Suppressor macrophage treated with lipopolysaccharide for 1 hour (primary cell): ENCODE measurements at regions not wholly inside any gene's neighbourhood (a gene's known extent, or its start where the extent isn't known, plus 50 kb on each side); places are given as distances from the start of the nearest gene placed in this dataset.

Source experiments
- DNase-seq, 3 donors: peaks; one replicate each; pipeline ENCODE4 v3.0.0-alpha.2; 2020 to 2022

- no peak for DNase-seq
Observed at GRCh38 chr6:44500074-44500473, 112.6 kb downstream of the CDC5L start.

GRCh38 chr6:44503471-44503870, 116.0 kb downstream of the CDC5L start:
- no peak for DNase-seq

GRCh38 chr6:44504301-44504791, 116.8 kb downstream of the CDC5L start:
- no peak for DNase-seq

- DNase-seq: no peak
Observed at GRCh38 chr6:44505751-44506150, 118.2 kb downstream of the CDC5L start.

- no peak for DNase-seq
Observed at GRCh38 chr6:44507014-44507413, 119.5 kb downstream of the CDC5L start.

GRCh38 chr6:44508646-44509045, 121.1 kb downstream of the CDC5L start:
- no peak for DNase-seq

GRCh38 chr6:44511126-44511525, 123.6 kb downstream of the CDC5L start:
- no peak for DNase-seq

GRCh38 chr6:44512868-44513741, 125.6 kb downstream of the CDC5L start:
- DNase-seq: peak; percentile 20 to 42 (median 42)

GRCh38 chr6:44514085-44514484, 126.6 kb downstream of the CDC5L start:
- DNase-seq: no peak

GRCh38 chr6:44514576-44515193, 127.2 kb downstream of the CDC5L start:
- DNase-seq: no peak

- peak; percentile 33 to 56 (median 36) for DNase-seq
Observed at GRCh38 chr6:44522871-44523270, 135.4 kb downstream of the CDC5L start.

GRCh38 chr6:44524476-44525227, 137.1 kb downstream of the CDC5L start:
- no peak for DNase-seq

GRCh38 chr6:44525761-44526351, 138.3 kb downstream of the CDC5L start:
- DNase-seq: no peak

GRCh38 chr6:44527181-44527580, 139.7 kb downstream of the CDC5L start:
- peak; percentile 41 to 55 (median 50) for DNase-seq

- DNase-seq: no peak
Observed at GRCh38 chr6:44527583-44528369, 140.3 kb downstream of the CDC5L start.

- no peak for DNase-seq
Observed at GRCh38 chr6:44528370-44528644, 140.8 kb downstream of the CDC5L start.

GRCh38 chr6:44528716-44529115, 141.2 kb downstream of the CDC5L start:
- no peak for DNase-seq

GRCh38 chr6:44529146-44529905, 141.8 kb downstream of the CDC5L start:
- DNase-seq: no peak

- DNase-seq: no peak
Observed at GRCh38 chr6:44530209-44530909, 142.9 kb downstream of the CDC5L start.

- no peak for DNase-seq
Observed at GRCh38 chr6:44530910-44531234, 143.4 kb downstream of the CDC5L start.

GRCh38 chr6:44531442-44532015, 144.0 kb downstream of the CDC5L start:
- DNase-seq: no peak
